Muscle of leg (tissue), 3 donors: ENCODE measurements at regions not wholly inside any gene's neighbourhood (a gene's known extent, or its start where the extent isn't known, plus 50 kb on each side); places are given as distances from the start of the nearest gene placed in this dataset.
A peak's percentile ranks its signal among the peaks of the same experiment; 100 is the strongest.

ENCODE experiments used
- DNase-seq: peaks from one replicate; pipeline ENCODE4 v3.0.0; 2013
- H3K27ac ChIP-seq: one replicate; pipeline ENCODE4 v1.5.1; 2013; ENCODE audit warnings: mild to moderate bottlenecking, low read length, control low read depth
- H3K27me3 ChIP-seq: one replicate; pipeline ENCODE4 v1.6.1; 2013; ENCODE audit warnings: low read length; ENCODE audit not compliant: control insufficient read depth, insufficient read depth
- H3K36me3 ChIP-seq: one replicate; pipeline ENCODE4 v1.6.1; 2013; ENCODE audit warnings: low read length; ENCODE audit not compliant: control insufficient read depth, insufficient read depth
- H3K4me1 ChIP-seq: one replicate; pipeline ENCODE4 v1.6.1; 2013; ENCODE audit warnings: low read length; ENCODE audit not compliant: control insufficient read depth, insufficient read depth
- H3K4me3 ChIP-seq: one replicate; pipeline ENCODE4 v1.5.1; 2013; ENCODE audit warnings: low read length, control low read depth
- H3K9me3 ChIP-seq: replicated peaks from 2 replicates; pipeline ENCODE4 v1.6.1; 2013; ENCODE audit warnings: low read depth, low read length; ENCODE audit not compliant: control insufficient read depth
- WGBS: methylation state at CpG from one replicate; pipeline ENCODE4 v1.1.5; 2013; ENCODE audit warnings: missing lambda C conversion rate; ENCODE audit not compliant: insufficient coverage; 5-methylcytosine and 5-hydroxymethylcytosine counted together

DNA sequence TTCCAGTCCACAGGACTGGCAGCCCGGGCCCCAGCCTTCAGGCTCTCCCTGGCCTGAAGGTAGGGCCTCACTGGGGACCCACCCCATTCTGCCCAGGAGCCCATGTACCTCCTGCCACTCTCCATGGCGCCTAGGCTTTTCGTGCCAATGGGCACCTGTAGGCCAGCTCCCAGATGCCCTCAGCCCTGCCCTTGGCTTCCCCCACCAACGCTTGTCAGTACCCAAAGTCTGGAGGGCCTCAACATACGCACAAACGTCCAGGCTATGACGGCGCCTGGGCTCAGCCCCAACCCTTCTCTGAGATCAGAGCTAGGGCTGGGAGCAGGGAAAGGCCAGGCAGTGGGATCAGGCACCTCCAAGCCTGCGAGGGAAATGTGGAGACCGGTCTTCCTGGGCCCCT is 816.9 kb upstream of the LUZP2 start:
- DNase-seq, result no peak
- Histone ChIP-seq H3K9me3 (no peaks in the 10 kb centered on the region), H3K27me3 (no peaks in the 10 kb centered on the region), H3K4me1 (no peaks in the 10 kb centered on the region), H3K27ac (no peak overlapping the region), H3K36me3 (no peaks in the 10 kb centered on the region), H3K4me3 (no peak overlapping the region)
- WGBS, result 91% methylated on average over 8 of the region's 10 CpGs

DNA sequence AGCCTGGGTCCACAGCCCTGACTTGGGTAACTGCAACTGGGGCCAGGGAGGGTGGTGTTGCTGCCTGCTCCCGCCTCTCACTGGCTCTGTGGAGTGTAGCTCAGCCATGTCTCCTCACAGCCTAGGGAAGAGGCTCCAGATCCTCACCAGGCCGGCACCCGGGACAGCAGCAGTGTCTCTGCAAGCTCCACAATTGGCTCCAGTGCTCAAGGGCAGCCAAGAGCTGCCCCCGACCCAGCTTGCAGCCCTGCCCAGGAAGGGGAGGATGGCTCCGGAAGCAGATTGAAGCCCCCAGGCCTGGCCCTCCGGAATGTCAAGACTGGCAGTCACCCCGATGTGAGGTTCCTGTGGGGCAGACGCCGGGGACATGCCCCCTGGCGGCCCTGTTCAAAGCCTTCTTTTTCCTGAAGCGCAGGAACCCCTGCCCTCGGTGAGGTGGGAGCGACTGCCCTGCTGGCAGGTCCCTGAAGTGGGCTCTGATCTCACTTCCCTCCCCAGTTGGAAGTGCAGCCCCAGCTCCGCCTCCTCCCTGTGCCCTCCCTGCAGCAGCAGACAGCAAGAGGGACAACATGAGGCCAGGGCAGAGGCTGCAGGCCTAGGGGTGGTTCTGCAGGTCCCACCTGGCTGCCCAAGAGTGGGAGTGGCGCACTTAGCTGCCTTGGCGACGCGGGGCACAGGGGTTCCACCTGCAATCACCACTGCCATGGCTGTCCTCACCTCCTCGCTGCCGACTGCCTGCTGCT is 816.2 kb upstream of the LUZP2 start:
- DNase-seq, result no peak
- no peak overlapping the region for H3K27ac ChIP-seq
- WGBS, result 88% methylated on average over 20 of the region's 20 CpGs
- no peaks in the 10 kb centered on the region for H3K4me1 ChIP-seq
- H3K36me3 ChIP-seq, result no peaks in the 10 kb centered on the region
- H3K27me3 ChIP-seq, result no peaks in the 10 kb centered on the region
- no peaks in the 10 kb centered on the region for H3K9me3 ChIP-seq
- H3K4me3 ChIP-seq, result no peak overlapping the region

DNA sequence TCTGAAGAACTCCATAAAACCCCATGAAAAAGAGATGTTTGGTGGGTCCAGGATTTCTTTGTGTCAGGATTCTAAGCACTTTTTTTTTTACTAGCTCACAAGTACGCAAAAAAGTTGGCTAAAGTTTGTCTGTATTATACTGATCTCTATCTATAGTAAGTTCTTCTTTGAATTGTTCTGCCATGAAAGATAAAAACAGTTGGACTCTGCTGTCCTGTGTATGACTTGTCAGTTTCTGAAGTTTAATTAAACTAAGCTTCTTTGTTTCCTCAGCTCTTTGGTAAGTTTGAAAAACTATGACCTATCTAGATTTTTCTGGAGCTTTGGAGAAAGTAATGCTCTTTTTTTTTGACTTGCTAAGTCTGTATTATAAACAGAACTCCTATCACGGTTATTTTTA is 812.2 kb upstream of the LUZP2 start:
- no peak overlapping the region for H3K27ac ChIP-seq
- no CpG with 5 or more reads among the region's 2 CpGs for WGBS
- no peaks in the 10 kb centered on the region for H3K4me1 ChIP-seq
- H3K9me3 ChIP-seq, result no peaks in the 10 kb centered on the region
- no peaks in the 10 kb centered on the region for H3K27me3 ChIP-seq
- no peak overlapping the region for H3K4me3 ChIP-seq
- DNase-seq, result no peak
- no peaks in the 10 kb centered on the region for H3K36me3 ChIP-seq

DNA sequence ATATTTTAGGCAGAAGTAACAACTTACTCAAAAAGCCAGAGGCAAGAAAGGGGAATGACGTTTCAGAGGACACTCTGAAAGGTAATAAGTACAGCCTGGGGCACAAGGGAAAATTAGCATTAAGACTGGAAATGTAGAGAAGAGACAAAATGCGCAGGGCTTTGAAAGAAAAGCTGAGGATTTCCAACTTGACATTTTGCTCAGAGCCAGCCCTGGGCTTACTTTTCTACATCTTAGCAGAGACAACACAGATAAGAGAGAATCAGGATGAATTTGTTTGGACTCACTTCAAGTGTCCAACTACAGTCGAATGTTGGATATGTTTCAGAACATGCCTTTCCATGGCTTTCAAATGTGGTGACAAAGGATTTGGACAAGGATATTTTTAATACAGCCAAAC is 808.9 kb upstream of the LUZP2 start:
- 64% methylated on average over 2 of the region's 3 CpGs for WGBS
- no peaks in the 10 kb centered on the region for H3K4me1 ChIP-seq
- no peaks in the 10 kb centered on the region for H3K9me3 ChIP-seq
- no peak overlapping the region for H3K27ac ChIP-seq
- H3K4me3 ChIP-seq, result no peak overlapping the region
- DNase-seq, result peak; percentile 42
- H3K36me3 ChIP-seq, result no peaks in the 10 kb centered on the region
- H3K27me3 ChIP-seq, result no peaks in the 10 kb centered on the region

DNA sequence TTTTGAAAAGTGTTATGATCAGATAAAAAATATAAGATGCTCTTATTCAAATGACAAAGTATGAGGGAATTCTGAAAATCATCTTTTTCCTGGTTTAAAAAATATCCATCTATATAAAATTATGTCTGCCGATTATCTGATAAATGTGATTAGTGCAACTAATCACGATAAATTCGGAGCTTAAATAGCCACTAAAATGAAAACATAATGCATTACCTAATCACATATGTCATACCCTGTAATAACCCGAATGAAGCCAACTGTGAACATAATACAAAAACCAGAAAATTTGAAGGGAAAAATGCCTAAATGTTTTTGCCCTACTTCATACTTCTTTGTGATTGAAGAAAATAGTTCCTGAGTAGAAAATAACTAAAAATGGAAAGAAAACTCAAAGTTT is 808.4 kb upstream of the LUZP2 start:
- Histone ChIP-seq H3K9me3 (no peaks in the 10 kb centered on the region), H3K27ac (no peak overlapping the region), H3K36me3 (no peaks in the 10 kb centered on the region), H3K4me1 (no peaks in the 10 kb centered on the region), H3K27me3 (no peaks in the 10 kb centered on the region), H3K4me3 (no peak overlapping the region)
- peak; percentile 38 for DNase-seq
- WGBS, result no CpG with 5 or more reads among the region's 4 CpGs

DNA sequence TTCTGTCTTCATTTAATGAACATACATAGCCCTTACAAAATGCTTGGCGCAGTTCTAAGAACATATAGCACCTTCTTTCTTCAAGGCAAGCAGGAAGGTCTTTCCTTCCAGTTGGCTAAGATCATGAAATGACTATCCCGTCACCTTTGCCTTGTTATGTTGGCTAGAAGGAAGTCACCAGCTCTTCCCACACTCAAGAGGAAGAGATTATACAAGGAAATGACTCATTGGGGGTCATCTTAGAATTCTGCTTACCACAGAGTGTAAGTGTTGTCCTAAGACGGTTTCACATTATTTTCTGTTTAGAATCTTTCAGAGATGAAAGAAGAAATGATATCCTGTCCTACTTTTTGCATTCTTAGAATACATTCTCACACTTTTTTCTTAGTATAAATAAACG is 808.0 kb upstream of the LUZP2 start:
- Histone ChIP-seq H3K36me3 (no peaks in the 10 kb centered on the region), H3K9me3 (no peaks in the 10 kb centered on the region), H3K27me3 (no peaks in the 10 kb centered on the region), H3K4me1 (no peaks in the 10 kb centered on the region), H3K27ac (no peak overlapping the region), H3K4me3 (no peak overlapping the region)
- no CpG with 5 or more reads among the region's 4 CpGs for WGBS
- DNase-seq, result peak; percentile 6

DNA sequence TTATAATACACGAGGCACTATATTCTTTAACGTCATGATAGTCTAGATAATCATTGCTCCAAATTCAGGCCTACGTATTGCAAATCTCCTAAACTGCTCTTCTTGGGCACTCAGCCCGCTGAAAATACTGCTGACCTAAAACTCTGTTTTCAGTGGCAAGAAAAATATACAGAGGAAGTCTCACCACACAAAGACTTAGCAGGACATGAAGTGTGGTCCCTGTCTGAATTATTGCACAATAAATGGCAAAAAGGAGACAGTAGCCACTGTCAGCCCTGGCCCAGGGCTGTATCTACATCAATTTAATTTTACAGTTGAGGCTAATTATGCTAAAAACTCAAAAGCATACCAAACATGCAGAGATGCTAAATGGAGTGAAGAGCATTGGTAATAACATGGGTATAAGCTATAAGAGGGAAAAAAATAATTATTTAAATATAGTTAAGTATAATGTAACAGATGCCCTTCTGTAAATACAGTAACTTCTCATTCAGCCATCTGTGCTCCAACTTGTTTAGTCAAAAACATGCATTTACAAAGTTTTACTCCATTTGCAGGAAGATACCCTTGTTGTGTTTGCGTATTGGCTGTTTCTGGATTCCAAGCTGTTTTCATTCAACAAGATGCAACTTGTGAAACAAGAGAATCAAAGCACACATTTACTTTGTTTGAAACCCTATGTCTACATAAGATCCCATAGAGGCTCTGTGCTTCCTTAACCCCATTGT is 800.0 kb upstream of the LUZP2 start:
- no CpG with 5 or more reads among the region's 5 CpGs for WGBS
- H3K9me3 ChIP-seq, result no peaks in the 10 kb centered on the region
- no peak overlapping the region for H3K27ac ChIP-seq
- no peaks in the 10 kb centered on the region for H3K36me3 ChIP-seq
- H3K4me3 ChIP-seq, result no peak overlapping the region
- no peaks in the 10 kb centered on the region for H3K4me1 ChIP-seq
- no peak for DNase-seq
- no peaks in the 10 kb centered on the region for H3K27me3 ChIP-seq

DNA sequence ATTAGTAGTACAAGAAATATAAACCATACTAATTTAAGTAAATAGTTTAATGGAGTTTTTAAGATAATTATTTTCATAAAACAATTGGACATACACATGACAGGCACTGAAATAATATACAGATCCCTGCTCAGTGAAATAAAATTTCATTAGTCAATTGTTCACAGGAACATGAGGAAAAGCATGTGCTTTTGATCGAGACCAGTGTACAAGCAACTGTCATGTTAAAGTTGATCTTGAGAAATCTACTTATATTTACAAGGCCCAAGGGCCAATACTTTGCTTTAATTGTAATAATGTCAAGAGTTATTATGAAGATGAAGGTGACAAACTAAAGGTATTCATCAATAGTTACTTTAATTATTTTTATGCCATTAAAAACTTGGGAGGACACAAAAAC is 792.7 kb upstream of the LUZP2 start:
- H3K4me3 ChIP-seq, result no peak overlapping the region
- H3K4me1 ChIP-seq, result no peaks in the 10 kb centered on the region
- no peaks in the 10 kb centered on the region for H3K36me3 ChIP-seq
- DNase-seq, result no peak
- no peak overlapping the region for H3K27ac ChIP-seq
- WGBS, result no CpG with 5 or more reads among the region's 1 CpG
- no peaks in the 10 kb centered on the region for H3K9me3 ChIP-seq
- no peaks in the 10 kb centered on the region for H3K27me3 ChIP-seq

DNA sequence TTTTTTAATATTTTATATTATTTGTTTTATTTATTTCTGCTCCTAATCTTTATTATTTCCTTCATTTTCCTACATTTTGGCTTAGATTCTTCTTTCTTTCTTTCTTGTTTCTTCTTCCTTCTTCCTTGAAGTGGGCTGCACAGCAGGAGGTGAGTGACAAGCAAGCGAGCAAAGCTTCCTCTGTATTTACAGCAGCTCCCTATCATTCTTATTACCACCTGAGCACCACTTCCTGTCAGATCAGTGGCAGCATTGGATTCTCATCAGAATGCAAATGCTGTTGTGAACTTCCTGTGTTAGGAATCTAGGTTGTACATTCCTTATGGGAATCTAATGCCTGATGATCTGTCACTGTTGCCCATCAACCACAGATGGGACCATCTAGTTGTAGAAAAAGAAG is 784.9 kb upstream of the LUZP2 start:
- DNase-seq, result no peak
- Histone ChIP-seq H3K4me3 (no peak overlapping the region), H3K36me3 (no peaks in the 10 kb centered on the region), H3K9me3 (no peaks in the 10 kb centered on the region), H3K27ac (no peak overlapping the region), H3K4me1 (no peaks in the 10 kb centered on the region), H3K27me3 (no peaks in the 10 kb centered on the region)
- WGBS, result no CpG with 5 or more reads among the region's 1 CpG

DNA sequence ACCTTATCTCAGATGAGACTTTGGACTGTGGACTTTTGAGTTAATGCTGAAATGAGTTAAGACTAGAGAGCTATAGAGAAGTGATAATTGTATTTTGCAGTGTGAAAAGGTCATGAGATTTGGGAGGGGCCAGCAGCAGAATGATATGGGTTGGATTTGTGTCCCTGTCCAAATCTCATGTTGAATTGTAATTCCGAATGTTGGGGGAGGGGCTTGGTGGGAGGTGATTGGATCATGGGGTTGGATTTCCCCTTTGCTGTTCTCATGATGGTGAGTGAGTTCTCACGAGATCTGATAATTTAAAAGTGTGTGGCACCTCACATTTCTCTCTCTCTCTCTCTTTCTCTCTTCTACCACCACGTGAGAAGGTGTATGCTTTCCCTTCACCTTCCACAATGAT is 777.8 kb upstream of the LUZP2 start:
- Histone ChIP-seq H3K36me3 (no peaks in the 10 kb centered on the region), H3K27ac (no peak overlapping the region), H3K27me3 (no peaks in the 10 kb centered on the region), H3K4me1 (no peaks in the 10 kb centered on the region), H3K4me3 (no peak overlapping the region), H3K9me3 (no peaks in the 10 kb centered on the region)
- 83% methylated on average over 1 of the region's 3 CpGs for WGBS
- no peak for DNase-seq
